Ishikawa (cell line): ENCODE measurements at regions not wholly inside any gene's neighbourhood (a gene's known extent, or its start where the extent isn't known, plus 50 kb on each side); places are given as distances from the start of the nearest gene placed in this dataset.

ENCODE experiments used
- CEBPB ChIP-seq: IDR thresholded peaks from 2 replicates; pipeline ENCODE4 v1.6.1; 2012
- CREB1 ChIP-seq: IDR thresholded peaks from 2 replicates; pipeline ENCODE4 v1.6.1; 2012; ENCODE audit warnings: low read depth
- EGR1 ChIP-seq: IDR thresholded peaks from 2 replicates; pipeline ENCODE4 v1.6.1; 2012
- EP300 ChIP-seq: IDR thresholded peaks from 2 replicates; pipeline ENCODE4 v1.6.1; 2012; ENCODE audit warnings: borderline replicate concordance
- FOXM1 ChIP-seq: IDR thresholded peaks from 2 replicates; pipeline ENCODE4 v1.6.1; 2012; ENCODE audit warnings: low read depth, borderline replicate concordance
- MAX ChIP-seq: IDR thresholded peaks from 2 replicates; pipeline ENCODE4 v1.6.1; 2012
- NFIC ChIP-seq: IDR thresholded peaks from 2 replicates; pipeline ENCODE4 v1.6.1; 2012
- REST ChIP-seq: IDR thresholded peaks from 2 replicates; pipeline ENCODE4 v1.6.1; 2012; ENCODE audit warnings: low read depth, mild to moderate bottlenecking
- TAF1 ChIP-seq: IDR thresholded peaks from 2 replicates; pipeline ENCODE4 v1.6.1; 2012; ENCODE audit warnings: low read depth, mild to moderate bottlenecking
- TCF12 ChIP-seq: IDR thresholded peaks from 2 replicates; pipeline ENCODE4 v1.6.1; 2012; ENCODE audit warnings: low read depth
- USF1 ChIP-seq: IDR thresholded peaks from 2 replicates; pipeline ENCODE4 v1.6.1; 2012
- YY1 ChIP-seq: IDR thresholded peaks from 2 replicates; pipeline ENCODE4 v1.6.1; 2012; ENCODE audit warnings: low read depth
- ZBTB7A ChIP-seq: IDR thresholded peaks from 2 replicates; pipeline ENCODE4 v1.6.1; 2012; ENCODE audit warnings: low read depth

- no peak for TF ChIP-seq EP300
- TF ChIP-seq FOXM1, result no peak
- TF ChIP-seq REST, result no peak
- no peak for TF ChIP-seq USF1
- no peak for TF ChIP-seq CEBPB
- no peak for TF ChIP-seq YY1
- no peak for TF ChIP-seq ZBTB7A
- TF ChIP-seq MAX, result no peak
- TF ChIP-seq CREB1, result no peak
- no peak for TF ChIP-seq NFIC
- TF ChIP-seq TAF1, result no peak
- TF ChIP-seq TCF12, result no peak
- TF ChIP-seq EGR1, result no peak
Measured at GRCh38 chr11:44463751-44464150, 101.7 kb upstream of the CD82 start.
